Stimulated activated CD4-positive, alpha-beta T cell treated with anti-CD3 and anti-CD28 coated beads, Interleukin-1b, Interleukin-23, amount 100 ng/mL, for 24 hours (primary cell): ENCODE measurements at regions not wholly inside any gene's neighbourhood (a gene's known extent, or its start where the extent isn't known, plus 50 kb on each side); places are given as distances from the start of the nearest gene placed in this dataset.

Experiments
- DNase-seq, 4 experiments: peaks; one replicate each; pipeline ENCODE4 v3.0.0-alpha.2; 2020; ENCODE audit warnings: low read depth in 4 of 4, low spot score in 1 of 4

DNA sequence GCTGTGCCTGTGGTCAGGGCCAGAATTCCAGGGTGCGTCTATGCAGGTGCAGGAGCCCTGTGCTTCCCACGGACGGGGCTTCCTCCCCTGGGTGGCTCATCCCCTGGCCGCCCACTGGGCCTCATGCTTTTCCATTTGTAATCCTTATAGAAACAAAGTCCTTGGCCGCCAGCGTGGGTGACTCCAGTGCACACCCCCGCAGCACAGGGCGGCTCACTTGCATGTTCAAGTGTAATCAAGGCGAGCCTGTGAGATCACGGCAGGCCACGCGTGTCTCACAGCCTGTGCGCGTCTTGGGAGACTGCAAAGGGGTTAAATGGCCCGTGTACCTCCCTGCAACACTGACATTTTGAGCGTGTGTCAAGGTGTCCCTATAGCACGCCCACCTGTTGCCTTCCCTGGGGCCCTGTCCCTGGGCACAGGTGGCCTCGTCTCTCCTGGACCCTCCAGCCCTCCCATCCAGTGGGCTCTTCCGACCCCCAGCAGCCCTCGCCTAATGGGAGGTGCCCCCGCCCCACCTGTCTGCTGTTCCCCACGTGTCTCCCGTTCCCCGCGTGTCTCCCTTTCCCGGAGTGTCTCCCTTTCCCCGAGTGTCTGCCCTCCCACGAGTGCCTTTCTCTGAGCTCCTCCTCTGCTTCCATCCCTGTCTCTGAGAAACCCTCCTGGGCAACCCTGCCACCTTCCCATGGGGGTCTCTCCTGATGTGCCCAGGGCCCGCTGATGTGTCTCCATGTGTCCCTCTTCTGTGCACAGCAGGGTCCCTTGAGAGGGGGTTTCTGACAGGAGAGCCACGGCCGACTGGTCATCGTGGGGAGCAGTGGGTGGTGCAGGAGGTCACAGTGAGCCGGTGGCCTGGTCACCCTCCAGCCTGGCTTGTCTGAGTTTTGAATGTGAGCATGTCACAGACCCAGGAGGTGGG, 1215.3 kb downstream of the BRD1 start:
- no peak for DNase-seq

DNA sequence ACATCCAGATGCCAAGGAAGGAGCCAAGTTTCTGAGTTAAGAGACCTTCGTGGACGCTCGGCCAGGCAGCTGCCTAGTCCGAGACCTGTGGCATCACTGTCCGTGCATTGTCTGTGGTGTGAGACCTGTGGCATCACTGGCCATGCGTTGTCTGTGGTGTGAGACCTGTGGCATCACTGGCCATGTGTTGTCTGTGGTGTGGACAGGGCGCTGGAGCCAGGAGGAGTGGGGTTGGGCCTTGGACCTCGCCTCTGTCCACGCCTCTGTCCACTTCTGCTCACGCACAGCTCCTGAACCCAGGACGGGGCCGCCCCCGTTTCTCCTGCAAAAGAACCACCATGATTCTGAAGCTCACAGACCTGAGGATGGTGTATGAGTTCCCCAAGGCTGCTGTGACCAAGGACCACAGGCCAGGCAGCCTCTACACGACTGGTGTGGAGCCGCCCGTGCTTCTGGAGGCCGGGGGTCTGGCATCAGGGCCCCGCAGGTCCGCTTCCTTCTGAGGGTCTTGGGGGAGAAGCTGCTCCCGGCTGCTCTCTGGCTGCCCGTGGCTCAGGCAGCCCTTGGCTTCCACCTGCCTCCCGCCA, 1218.3 kb downstream of the BRD1 start:
- no peak for DNase-seq

- no peak for DNase-seq
These were observed 1219.6 kb downstream of the BRD1 start for GRCh38 chr22:48607901-48608662.

- no peak for DNase-seq
These were observed 1220.9 kb downstream of the BRD1 start for GRCh38 chr22:48606684-48607307.

DNA sequence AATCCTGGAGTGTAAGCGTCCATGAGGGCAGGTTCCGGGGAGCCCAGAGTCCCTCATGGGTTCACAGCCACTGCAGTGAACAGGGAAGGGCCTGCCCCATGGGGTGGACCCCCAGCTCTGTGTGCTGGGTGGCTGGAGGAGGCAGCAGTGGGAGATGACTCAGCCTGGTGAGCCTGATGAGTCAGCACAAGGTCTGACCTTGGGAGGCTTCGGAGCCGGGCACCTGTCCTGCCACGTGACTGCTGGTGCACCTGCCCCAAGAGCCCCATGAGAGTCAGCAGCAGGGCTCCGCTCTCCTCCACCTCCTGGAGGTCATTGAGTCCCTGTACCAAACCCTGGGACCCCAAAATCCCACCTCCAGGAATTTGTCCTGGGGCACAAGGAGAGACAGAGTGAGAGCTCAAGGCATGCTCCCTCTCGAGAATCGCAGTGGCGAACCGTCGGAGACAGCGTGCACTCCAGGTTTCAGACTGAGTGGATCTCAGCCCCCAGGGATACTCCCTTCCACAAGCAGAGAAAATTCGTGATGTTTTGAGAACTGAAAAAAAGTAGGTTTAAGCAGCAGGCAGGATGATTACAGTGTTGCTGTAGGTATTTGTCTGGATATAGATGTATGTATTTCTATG, 1221.7 kb downstream of the BRD1 start:
- DNase-seq, result no peak

DNA sequence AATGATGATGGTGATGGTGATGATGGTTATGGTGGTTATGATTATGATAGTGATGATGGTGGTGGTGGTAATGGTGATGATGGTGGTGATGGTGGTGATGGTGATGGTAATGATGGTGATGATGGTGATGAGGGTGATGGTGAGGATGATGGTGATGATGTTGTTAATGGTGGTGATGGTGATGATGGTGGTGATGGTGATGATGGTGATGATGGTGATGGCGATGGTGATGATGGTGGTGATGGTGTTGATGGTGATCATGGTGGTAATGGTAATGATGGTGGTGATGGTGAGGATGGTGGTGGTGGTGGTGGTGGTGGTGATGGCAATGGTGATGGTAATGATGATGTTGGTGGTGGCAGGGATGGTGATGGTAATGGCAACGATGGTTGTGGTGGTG, 1222.5 kb downstream of the BRD1 start:
- DNase-seq, result no peak

- no peak for DNase-seq
These were observed 1223.9 kb downstream of the BRD1 start for GRCh38 chr22:48603621-48604320.

GRCh38 chr22:48602805-48603518, 1224.7 kb downstream of the BRD1 start:
- DNase-seq, result no peak

DNA sequence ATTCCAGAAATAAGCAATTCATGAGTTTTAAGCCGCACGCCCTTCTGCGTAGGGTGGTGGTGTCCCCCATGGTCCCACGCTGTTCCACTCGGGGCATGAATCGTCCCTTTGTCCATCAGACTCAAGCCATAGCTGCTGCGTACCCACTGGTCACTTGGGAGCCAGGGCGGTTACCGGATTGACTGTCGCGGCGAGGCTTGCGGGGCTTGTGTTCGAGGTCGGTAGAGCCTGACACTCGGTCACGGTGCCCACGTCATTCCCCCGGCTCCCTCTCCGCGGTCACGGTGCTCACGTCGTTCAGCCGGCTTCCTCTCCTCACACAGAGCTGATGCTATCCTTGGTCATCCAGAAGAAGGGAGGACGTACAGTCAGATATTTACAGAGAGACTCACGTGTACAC, 1227.0 kb downstream of the BRD1 start:
- DNase-seq, result no peak

DNA sequence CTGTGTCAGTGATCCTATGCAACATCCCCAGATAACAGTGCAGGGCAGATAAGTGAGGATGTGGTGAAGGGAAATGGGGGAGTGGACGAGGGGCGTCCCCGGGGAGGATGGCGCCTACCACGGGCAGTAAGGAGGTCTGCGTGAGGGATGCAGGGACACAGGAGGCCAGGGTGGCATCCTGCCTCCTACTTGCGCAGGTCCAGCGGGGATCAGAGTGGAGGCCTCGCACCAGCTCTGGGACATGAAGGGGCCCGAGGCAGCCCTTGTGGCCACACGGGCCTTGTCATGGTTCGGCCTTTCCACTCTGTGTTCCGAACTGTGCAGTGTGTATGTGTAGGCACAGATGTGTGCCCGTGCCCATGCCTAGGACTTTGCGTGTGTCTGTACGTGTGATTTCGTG, 1227.5 kb downstream of the BRD1 start:
- DNase-seq, result no peak

GRCh38 chr22:48599346-48599745, 1228.3 kb downstream of the BRD1 start:
- DNase-seq, result no peak

DNA sequence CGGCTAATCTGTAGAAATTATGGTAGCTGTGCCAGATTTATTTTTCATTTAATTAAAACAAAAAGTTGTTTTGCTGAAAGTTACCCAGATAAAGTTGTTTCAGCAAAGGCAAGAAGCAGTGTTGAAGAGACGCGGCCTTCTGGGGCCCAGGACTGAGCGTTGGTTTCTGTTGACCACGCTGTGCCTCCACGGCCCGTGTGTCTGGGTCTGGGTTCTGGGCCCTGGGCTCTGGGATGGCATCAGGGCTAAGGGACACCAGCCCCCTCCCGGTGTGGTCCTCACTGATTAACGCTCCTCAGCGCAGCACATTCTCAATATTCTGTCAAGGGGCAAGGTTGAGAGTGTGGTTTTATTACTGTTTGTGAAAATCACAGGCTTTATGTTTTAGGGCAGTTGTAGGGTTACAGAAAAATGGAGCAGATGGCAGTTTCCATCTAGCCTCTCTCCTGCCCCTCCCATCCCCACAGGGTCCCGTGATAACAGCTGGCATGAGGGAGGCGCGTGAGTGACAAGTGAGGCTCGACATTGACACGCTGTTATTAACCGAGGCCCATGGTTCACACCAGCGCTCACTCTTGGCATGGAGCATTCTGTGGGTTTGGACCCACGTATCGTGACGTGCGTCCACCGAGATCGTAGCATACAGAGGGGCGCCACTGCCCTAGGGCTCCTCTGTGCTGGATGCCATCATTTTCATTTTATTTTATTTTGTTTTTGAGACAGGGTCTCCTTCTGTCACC, 1231.4 kb downstream of the BRD1 start:
- no peak for DNase-seq

DNA sequence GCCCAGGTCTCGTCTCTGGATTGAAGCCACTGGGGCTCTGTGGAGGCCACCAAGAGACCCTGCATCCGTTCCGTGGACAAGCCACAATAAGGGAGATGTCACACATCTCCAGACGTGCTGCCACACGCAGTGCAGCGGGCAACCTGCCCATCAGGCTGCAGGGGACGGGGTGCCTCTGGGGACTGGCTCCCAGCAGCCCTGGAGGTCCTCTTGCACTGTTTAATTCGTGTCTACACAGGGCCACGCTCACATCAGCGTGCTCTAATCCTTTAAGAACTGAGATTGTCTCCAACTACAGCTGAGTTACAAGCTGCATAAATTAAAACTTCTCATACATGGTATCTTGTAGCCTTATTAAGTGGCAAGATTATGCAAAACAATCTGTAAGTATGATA, 1232.2 kb downstream of the BRD1 start:
- no peak for DNase-seq

DNA sequence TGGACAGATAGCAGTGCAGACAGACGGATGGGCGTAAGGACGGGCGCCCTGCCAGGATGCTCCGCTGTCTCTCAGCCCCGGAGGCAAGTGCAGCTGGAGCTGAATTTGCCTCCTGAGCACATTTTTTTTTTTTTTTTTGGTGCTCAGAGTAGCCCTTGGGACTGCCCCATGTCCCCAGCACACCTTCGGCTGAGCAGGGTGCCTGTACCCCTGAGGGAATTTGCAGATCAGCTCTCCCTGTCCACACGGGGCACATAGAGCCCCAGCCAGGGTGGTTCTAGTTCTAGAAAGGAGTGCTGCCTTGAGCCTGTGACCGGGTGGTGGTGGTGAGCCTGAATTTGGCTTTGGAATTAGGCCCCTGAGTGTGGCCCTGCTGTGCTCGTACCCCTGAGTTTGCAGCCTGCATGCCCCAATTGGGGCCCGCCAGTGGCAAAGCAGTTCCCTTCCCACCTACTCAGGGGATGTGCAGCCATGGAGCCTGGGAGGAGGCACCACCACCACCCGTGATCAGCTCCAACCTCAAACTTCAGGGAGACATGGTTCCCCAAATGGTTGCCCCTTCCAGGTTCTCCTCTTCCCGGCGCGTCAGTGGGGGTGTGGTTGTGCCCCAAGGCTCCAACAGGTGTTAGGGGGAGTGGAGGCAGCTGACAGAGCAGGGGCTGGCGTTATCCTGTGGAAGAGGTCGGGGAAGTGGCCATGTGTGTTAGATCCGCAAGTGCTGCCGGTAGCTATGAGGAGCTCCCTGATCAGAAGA, 1232.7 kb downstream of the BRD1 start:
- DNase-seq, result no peak

GRCh38 chr22:48594016-48594756, 1233.5 kb downstream of the BRD1 start:
- DNase-seq, result no peak

DNA sequence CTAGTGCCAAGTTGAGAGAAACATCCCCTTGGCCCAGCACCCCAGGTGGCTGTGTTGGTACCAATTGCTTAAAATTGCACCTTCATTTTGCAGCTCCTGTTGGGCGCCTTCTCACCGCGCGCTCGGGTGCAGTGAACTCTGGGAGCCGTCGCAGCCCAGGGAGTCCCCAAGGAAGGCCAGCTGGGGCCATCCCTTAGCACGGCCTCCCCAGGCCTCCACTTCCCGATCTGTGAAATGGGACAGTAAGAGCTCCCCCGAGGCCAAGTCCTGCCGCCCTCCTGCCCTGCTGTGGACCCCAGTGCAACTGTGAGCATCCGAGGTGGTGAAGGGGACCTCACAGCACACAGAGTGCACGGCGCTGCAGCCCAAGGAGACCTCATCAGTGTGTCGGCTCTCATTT, 1234.1 kb downstream of the BRD1 start:
- no peak for DNase-seq

DNA sequence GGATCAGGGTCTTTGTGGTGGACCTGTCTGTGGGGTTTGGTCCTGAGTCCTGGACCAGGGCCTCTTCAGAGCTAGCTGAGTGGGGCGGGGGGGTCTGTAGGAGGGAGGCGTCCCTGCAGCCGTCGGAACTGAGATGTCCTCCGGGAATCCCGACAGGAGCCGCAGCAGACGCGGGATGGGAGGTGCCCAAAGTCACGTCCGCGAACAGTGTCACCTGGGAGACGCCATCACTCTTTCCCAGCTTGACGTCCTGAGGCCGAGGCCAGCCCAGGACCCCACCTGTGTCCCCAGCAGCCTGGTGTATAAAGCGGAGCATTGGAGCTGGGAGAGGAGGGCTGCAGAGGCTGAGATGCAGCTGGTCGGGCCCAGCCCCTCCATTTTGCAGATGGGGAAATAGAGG, 1234.7 kb downstream of the BRD1 start:
- DNase-seq, result no peak

DNA sequence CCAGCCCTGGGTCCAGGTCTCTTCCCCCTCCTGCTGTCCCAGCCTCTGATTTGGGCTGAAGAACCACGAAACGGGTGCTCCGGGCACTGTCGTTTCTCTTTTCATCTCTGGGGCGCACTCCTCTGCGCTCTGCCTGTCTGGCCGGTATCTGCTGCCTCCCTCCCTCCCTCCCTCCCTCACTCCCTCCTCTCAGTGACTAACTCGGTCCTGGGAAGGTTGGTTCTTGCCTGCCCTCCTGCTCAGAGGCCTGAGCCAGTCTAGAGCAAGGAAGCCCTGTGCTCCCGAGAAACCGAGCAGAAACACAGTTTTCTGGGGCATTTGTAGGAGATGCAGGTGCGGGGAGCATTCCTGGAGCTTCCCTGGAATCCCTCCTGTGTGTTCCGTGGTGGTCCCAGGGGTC, 1235.2 kb downstream of the BRD1 start:
- no peak for DNase-seq
